ENCODE measurements at regions not wholly inside any gene's neighbourhood (a gene's known extent, or its start where the extent isn't known, plus 50 kb on each side); places are given as distances from the start of the nearest gene placed in this dataset.
"Not testable (repeated sequence)": the region's sequence is repeated elsewhere in the genome, so short reads cannot be mapped to it uniquely, and the experiment has no call there.

DNA sequence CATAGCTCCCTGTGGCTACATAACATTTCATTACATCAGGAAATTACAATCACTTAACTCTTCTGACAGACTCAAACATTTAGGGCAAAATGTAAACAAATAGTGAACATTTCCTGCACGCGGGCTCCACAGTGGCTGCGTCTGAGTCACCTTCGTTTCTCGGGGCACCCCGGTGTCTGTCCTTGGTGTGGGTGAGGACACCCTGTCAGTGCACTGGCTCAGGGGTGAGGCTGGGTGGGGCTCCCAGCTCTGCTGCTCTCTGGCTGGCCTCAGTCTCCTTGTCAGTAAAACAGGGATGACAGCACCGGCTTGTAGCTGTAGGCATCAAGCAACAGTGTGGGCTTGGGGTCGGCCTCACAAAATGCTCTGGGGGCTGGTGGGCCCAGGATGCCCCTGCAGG lies 237.1 kb upstream of the SHH start:
- Histone ChIP-seq H3K4me3 (ENCODE audit: low read length) (no peak overlapping the region), H3K4me1 (ENCODE audit: control insufficient read depth, insufficient read depth, low read length) (no peaks in the 10 kb centered on the region), H3K27ac (ENCODE audit: low read length) (no peak overlapping the region), H3K36me3 (ENCODE audit: control insufficient read depth, insufficient read depth, low read length) (no peaks in the 10 kb centered on the region), H3K27me3 (ENCODE audit: control insufficient read depth, insufficient read depth, low read length) (no peaks in the 10 kb centered on the region), H3K9me3 (ENCODE audit: control insufficient read depth, low read depth, low read length) (no peaks in the 10 kb centered on the region)
- no CpG with 5 or more reads among the region's 8 CpGs for WGBS (ENCODE audit: insufficient coverage, low lambda C conversion rate)
- no peak for DNase-seq

DNA sequence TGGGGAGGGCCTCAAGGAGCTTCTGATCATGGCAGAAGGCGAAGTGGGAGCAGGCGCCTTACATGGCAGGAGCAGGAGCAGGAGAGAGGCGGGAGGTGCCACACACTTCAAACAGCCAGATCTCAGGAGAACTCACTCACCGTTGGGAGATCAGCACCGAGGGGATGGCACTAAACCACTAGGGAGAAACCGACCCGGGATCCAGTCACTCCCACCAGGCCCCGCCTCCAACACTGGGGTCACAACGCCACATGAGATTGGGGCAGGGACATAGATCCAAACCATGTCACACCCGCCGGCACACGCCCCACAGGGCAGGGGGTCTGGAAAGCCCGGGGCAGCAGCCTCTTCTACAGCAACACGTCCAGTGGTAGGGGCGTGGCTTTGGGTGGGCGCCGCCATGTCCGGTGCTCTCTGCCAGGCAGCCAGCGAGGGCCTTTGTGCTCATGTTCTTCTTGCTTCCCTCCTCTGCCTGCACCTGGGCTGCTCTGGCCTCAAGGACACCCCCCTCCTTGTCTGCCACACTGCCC lies 233.8 kb upstream of the SHH start:
- Histone ChIP-seq H3K27ac (ENCODE audit: low read length) (no peak overlapping the region), H3K36me3 (ENCODE audit: control insufficient read depth, insufficient read depth, low read length) (no peaks in the 10 kb centered on the region), H3K4me1 (ENCODE audit: control insufficient read depth, insufficient read depth, low read length) (no peaks in the 10 kb centered on the region), H3K4me3 (ENCODE audit: low read length) (no peak overlapping the region), H3K27me3 (ENCODE audit: control insufficient read depth, insufficient read depth, low read length) (no peaks in the 10 kb centered on the region), H3K9me3 (ENCODE audit: control insufficient read depth, low read depth, low read length) (no peaks in the 10 kb centered on the region)
- no CpG with 5 or more reads among the region's 19 CpGs for WGBS (ENCODE audit: insufficient coverage, low lambda C conversion rate)
- no peak for DNase-seq

DNA sequence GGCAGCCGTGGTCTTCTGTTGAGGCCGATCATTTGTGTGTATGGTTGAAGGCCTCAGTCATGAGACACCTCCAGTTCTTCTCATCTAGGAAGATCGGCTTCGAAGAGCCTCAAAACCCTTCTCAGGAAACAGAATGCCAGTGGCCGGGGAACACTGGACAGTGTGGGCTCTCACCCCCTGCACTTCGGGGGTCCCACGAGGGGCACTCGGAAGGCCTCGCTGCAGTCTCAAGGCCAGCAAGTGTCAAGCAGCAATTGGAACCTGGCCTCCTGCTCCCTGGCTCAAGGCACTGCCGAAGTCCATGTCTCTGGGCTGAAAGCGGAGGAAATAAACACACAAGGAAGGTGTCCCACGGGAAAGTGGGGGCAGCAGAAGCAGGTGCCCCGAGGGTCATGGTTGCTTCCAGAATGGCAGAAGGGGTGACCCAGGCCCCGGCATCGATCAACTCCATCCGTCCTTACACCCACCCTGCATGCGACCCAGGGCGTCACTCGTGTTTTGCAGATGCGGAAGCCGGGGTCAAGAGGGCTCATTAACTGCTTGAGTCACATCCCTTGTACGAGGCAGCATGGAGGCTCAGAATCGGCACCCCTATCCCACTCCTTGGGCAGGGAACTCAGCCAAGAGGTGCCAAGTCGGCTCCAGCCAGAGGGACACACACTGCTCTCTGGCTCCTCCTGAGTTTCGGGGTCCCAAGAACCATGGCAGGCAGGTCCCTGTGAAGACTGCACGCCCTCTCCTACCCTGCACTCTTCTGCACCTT lies 231.3 kb upstream of the SHH start:
- H3K27me3 ChIP-seq (ENCODE audit: control insufficient read depth, insufficient read depth, low read length): peaks cover 3% of the 10 kb centered on the region
- no peak for DNase-seq
- no peaks in the 10 kb centered on the region for H3K9me3 ChIP-seq (ENCODE audit: control insufficient read depth, low read depth, low read length)
- no CpG with 5 or more reads among the region's 26 CpGs for WGBS (ENCODE audit: insufficient coverage, low lambda C conversion rate)
- H3K36me3 ChIP-seq (ENCODE audit: control insufficient read depth, insufficient read depth, low read length): no peaks in the 10 kb centered on the region
- no peak overlapping the region for H3K4me3 ChIP-seq (ENCODE audit: low read length)
- H3K27ac ChIP-seq (ENCODE audit: low read length): no peak overlapping the region
- no peaks in the 10 kb centered on the region for H3K4me1 ChIP-seq (ENCODE audit: control insufficient read depth, insufficient read depth, low read length)

- H3K4me3 ChIP-seq (ENCODE audit: low read length): no peak overlapping the region
- H3K4me1 ChIP-seq (ENCODE audit: control insufficient read depth, insufficient read depth, low read length): no peaks in the 10 kb centered on the region
- DNase-seq: no peak
- H3K36me3 ChIP-seq (ENCODE audit: control insufficient read depth, insufficient read depth, low read length): no peaks in the 10 kb centered on the region
- peaks cover 3% of the 10 kb centered on the region for H3K27me3 ChIP-seq (ENCODE audit: control insufficient read depth, insufficient read depth, low read length)
- WGBS (ENCODE audit: insufficient coverage, low lambda C conversion rate): no CpG with 5 or more reads among the region's 15 CpGs
- H3K27ac ChIP-seq (ENCODE audit: low read length): no peak overlapping the region
- no peaks in the 10 kb centered on the region for H3K9me3 ChIP-seq (ENCODE audit: control insufficient read depth, low read depth, low read length)
These were observed 229.1 kb upstream of the SHH start for GRCh38 chr7:156041398-156041797.

- Histone ChIP-seq H3K27ac (ENCODE audit: low read length) (no peak overlapping the region), H3K27me3 (ENCODE audit: control insufficient read depth, insufficient read depth, low read length) (peaks cover 3% of the 10 kb centered on the region), H3K4me3 (ENCODE audit: low read length) (no peak overlapping the region), H3K36me3 (ENCODE audit: control insufficient read depth, insufficient read depth, low read length) (no peaks in the 10 kb centered on the region), H3K4me1 (ENCODE audit: control insufficient read depth, insufficient read depth, low read length) (no peaks in the 10 kb centered on the region), H3K9me3 (ENCODE audit: control insufficient read depth, low read depth, low read length) (no peaks in the 10 kb centered on the region)
- no peak for DNase-seq
- WGBS (ENCODE audit: insufficient coverage, low lambda C conversion rate): no CpG with 5 or more reads among the region's 32 CpGs
These were observed 227.9 kb upstream of the SHH start for GRCh38 chr7:156039971-156040677.

GRCh38 chr7:156039194-156039593 lies 226.9 kb upstream of the SHH start:
- no CpG with 5 or more reads among the region's 10 CpGs for WGBS (ENCODE audit: insufficient coverage, low lambda C conversion rate)
- H3K4me1 ChIP-seq (ENCODE audit: control insufficient read depth, insufficient read depth, low read length): no peaks in the 10 kb centered on the region
- H3K4me3 ChIP-seq (ENCODE audit: low read length): no peak overlapping the region
- H3K9me3 ChIP-seq (ENCODE audit: control insufficient read depth, low read depth, low read length): no peaks in the 10 kb centered on the region
- H3K27ac ChIP-seq (ENCODE audit: low read length): no peak overlapping the region
- no peak for DNase-seq
- no peaks in the 10 kb centered on the region for H3K36me3 ChIP-seq (ENCODE audit: control insufficient read depth, insufficient read depth, low read length)
- H3K27me3 ChIP-seq (ENCODE audit: control insufficient read depth, insufficient read depth, low read length): peaks cover 3% of the 10 kb centered on the region

DNA sequence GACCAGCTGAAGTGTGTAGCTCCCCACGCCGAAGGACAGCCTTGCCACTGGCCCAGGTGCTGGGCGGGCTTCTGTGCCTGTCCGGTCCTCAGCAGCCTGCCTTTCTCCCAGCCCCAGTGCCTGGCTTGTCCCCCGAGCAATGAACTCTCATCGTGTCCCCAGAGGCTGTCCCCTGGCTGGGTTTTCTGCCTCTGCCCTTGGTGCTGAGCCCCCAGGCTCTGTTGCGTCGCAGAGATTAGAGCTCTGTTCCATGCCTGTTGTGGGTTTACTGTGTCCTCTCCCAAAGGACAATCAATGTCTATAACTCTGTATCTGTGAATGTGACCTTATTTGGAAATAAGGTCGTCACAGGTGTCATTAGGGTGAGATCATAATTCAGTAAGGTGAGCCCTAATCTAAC lies 226.1 kb upstream of the SHH start:
- WGBS (ENCODE audit: insufficient coverage, low lambda C conversion rate): no CpG with 5 or more reads among the region's 9 CpGs
- H3K9me3 ChIP-seq (ENCODE audit: control insufficient read depth, low read depth, low read length): no peaks in the 10 kb centered on the region
- no peak overlapping the region for H3K4me3 ChIP-seq (ENCODE audit: low read length)
- no peaks in the 10 kb centered on the region for H3K4me1 ChIP-seq (ENCODE audit: control insufficient read depth, insufficient read depth, low read length)
- H3K27ac ChIP-seq (ENCODE audit: low read length): no peak overlapping the region
- DNase-seq: no peak
- H3K36me3 ChIP-seq (ENCODE audit: control insufficient read depth, insufficient read depth, low read length): no peaks in the 10 kb centered on the region
- H3K27me3 ChIP-seq (ENCODE audit: control insufficient read depth, insufficient read depth, low read length): peaks cover 3% of the 10 kb centered on the region

- no peak for DNase-seq
- Histone ChIP-seq H3K4me3 (ENCODE audit: low read length) (no peak overlapping the region), H3K4me1 (ENCODE audit: control insufficient read depth, insufficient read depth, low read length) (no peaks in the 10 kb centered on the region), H3K27ac (ENCODE audit: low read length) (no peak overlapping the region), H3K9me3 (ENCODE audit: control insufficient read depth, low read depth, low read length) (no peaks in the 10 kb centered on the region), H3K36me3 (ENCODE audit: control insufficient read depth, insufficient read depth, low read length) (no peaks in the 10 kb centered on the region), H3K27me3 (ENCODE audit: control insufficient read depth, insufficient read depth, low read length) (peaks cover 3% of the 10 kb centered on the region)
- 72% methylated on average over 2 of the region's 3 CpGs for WGBS (ENCODE audit: insufficient coverage, low lambda C conversion rate)
These were observed 223.9 kb upstream of the SHH start for GRCh38 chr7:156036153-156036552.

DNA sequence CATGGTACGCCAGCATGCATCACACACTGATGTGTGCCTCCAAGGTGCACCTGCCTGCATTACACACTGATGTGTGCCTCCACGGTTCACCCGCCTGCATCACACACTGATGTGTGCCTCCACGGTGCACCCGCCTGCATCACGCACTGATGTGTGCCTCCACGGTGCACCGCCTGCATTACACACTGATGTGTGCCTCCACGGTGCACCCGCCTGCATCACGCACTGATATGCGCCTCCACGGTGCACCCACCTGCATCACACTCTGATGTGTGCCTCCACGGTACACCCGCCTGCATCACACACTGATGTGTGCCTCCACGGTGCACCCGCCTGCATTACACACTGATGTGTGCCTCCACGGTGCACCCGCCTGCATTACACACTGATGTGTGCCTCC lies 223.1 kb upstream of the SHH start:
- H3K36me3 ChIP-seq (ENCODE audit: control insufficient read depth, insufficient read depth, low read length); H3K9me3 ChIP-seq (ENCODE audit: control insufficient read depth, low read depth, low read length); H3K4me1 ChIP-seq (ENCODE audit: control insufficient read depth, insufficient read depth, low read length); H3K27ac ChIP-seq (ENCODE audit: low read length); H3K27me3 ChIP-seq (ENCODE audit: control insufficient read depth, insufficient read depth, low read length); DNase-seq; H3K4me3 ChIP-seq (ENCODE audit: low read length): not testable (repeated sequence)
- no CpG with 5 or more reads among the region's 19 CpGs for WGBS (ENCODE audit: insufficient coverage, low lambda C conversion rate)

GRCh38 chr7:156034397-156034796 lies 222.1 kb upstream of the SHH start:
- no peaks in the 10 kb centered on the region for H3K4me1 ChIP-seq (ENCODE audit: control insufficient read depth, insufficient read depth, low read length)
- H3K4me3 ChIP-seq (ENCODE audit: low read length): no peak overlapping the region
- DNase-seq: no peak
- no peaks in the 10 kb centered on the region for H3K36me3 ChIP-seq (ENCODE audit: control insufficient read depth, insufficient read depth, low read length)
- H3K27ac ChIP-seq (ENCODE audit: low read length): no peak overlapping the region
- H3K27me3 ChIP-seq (ENCODE audit: control insufficient read depth, insufficient read depth, low read length): peaks cover 3% of the 10 kb centered on the region
- H3K9me3 ChIP-seq (ENCODE audit: control insufficient read depth, low read depth, low read length): no peaks in the 10 kb centered on the region
- no CpG with 5 or more reads among the region's 3 CpGs for WGBS (ENCODE audit: insufficient coverage, low lambda C conversion rate)

DNA sequence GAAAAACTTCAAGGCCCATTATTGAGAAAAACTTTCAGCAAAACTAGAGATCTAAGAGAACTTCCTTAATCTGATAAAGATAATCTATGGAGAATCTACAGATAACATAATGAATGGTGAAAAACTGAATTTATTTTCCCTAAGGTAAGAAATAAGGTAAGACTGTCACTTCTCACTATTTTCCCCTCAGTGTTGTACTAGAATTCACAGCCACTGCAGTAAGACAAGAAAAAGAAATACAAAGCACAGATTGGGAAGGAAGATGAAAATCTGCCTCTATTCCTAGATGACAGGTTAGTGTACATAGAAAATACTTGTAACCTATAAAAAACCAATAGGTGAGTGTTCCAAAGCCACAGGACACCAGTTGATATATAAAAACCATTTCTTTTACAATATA lies 220.7 kb upstream of the SHH start:
- Histone ChIP-seq H3K9me3 (ENCODE audit: control insufficient read depth, low read depth, low read length) (no peaks in the 10 kb centered on the region), H3K4me3 (ENCODE audit: low read length) (no peak overlapping the region), H3K27me3 (ENCODE audit: control insufficient read depth, insufficient read depth, low read length) (no peaks in the 10 kb centered on the region), H3K27ac (ENCODE audit: low read length) (no peak overlapping the region), H3K4me1 (ENCODE audit: control insufficient read depth, insufficient read depth, low read length) (no peaks in the 10 kb centered on the region), H3K36me3 (ENCODE audit: control insufficient read depth, insufficient read depth, low read length) (no peaks in the 10 kb centered on the region)
- DNase-seq: no peak
